ENCODE measurements at regions not wholly inside any gene's neighbourhood (a gene's known extent, or its start where the extent isn't known, plus 50 kb on each side); places are given as distances from the start of the nearest gene placed in this dataset.
"Not testable (repeated sequence)": the region's sequence is repeated elsewhere in the genome, so short reads cannot be mapped to it uniquely, and the experiment has no call there.

- DNase-seq = no peak
Measured at GRCh38 chr2:221997100-221997499, 301.7 kb downstream of the PAX3 start.

- DNase-seq = no peak
Measured at GRCh38 chr2:221994926-221995325, 303.9 kb downstream of the PAX3 start.

- DNase-seq = not testable (repeated sequence)
Measured at GRCh38 chr2:221984376-221984775, 314.4 kb downstream of the PAX3 start.

- DNase-seq = no peak
Measured at GRCh38 chr2:221981912-221982470, 316.8 kb downstream of the PAX3 start.

GRCh38 chr2:221975151-221975550, 323.6 kb downstream of the PAX3 start:
- DNase-seq = no peak

GRCh38 chr2:221973902-221974301, 324.9 kb downstream of the PAX3 start:
- no peak for DNase-seq

- DNase-seq = no peak
Measured at GRCh38 chr2:221973502-221973901, 325.3 kb downstream of the PAX3 start.

GRCh38 chr2:221972813-221973478, 325.9 kb downstream of the PAX3 start:
- no peak for DNase-seq

- DNase-seq = no peak
Measured at GRCh38 chr2:221970389-221970788, 328.4 kb downstream of the PAX3 start.

GRCh38 chr2:221969830-221970144, 329.0 kb downstream of the PAX3 start:
- DNase-seq = no peak

- peak; percentile 4 for DNase-seq
Measured at GRCh38 chr2:221969087-221969829, 329.5 kb downstream of the PAX3 start.

GRCh38 chr2:221962186-221962585, 336.6 kb downstream of the PAX3 start:
- DNase-seq = no peak

GRCh38 chr2:221961561-221961960, 337.2 kb downstream of the PAX3 start:
- no peak for DNase-seq

- DNase-seq = no peak
Measured at GRCh38 chr2:221958224-221958623, 340.6 kb downstream of the PAX3 start.

GRCh38 chr2:221948076-221948475, 350.7 kb downstream of the PAX3 start:
- no peak for DNase-seq

GRCh38 chr2:221944452-221944851, 354.3 kb downstream of the PAX3 start:
- not testable (repeated sequence) for DNase-seq

GRCh38 chr2:221943076-221943810, 355.6 kb downstream of the PAX3 start:
- DNase-seq = no peak

- no peak for DNase-seq
Measured at GRCh38 chr2:221931251-221931991, 359.3 kb upstream of the EPHA4 start.

- no peak for DNase-seq
Measured at GRCh38 chr2:221929259-221929658, 357.2 kb upstream of the EPHA4 start.

GRCh38 chr2:221926327-221926726, 354.2 kb upstream of the EPHA4 start:
- no peak for DNase-seq

GRCh38 chr2:221924576-221924975, 352.5 kb upstream of the EPHA4 start:
- no peak for DNase-seq

GRCh38 chr2:221915926-221916325, 343.8 kb upstream of the EPHA4 start:
- DNase-seq = no peak

- no peak for DNase-seq
Measured at GRCh38 chr2:221914334-221914880, 342.3 kb upstream of the EPHA4 start.

Measured in stimulated activated CD4-positive, alpha-beta T cell treated with anti-CD3 and anti-CD28 coated beads, Interleukin-15, amount 100 ng/mL, for 24 hours (primary cell).